ENCODE measurements at regions not wholly inside any gene's neighbourhood (a gene's known extent, or its start where the extent isn't known, plus 50 kb on each side); places are given as distances from the start of the nearest gene placed in this dataset.
A peak's percentile ranks its signal among the peaks of the same experiment; 100 is the strongest.
"Not testable (repeated sequence)": the region's sequence is repeated elsewhere in the genome, so short reads cannot be mapped to it uniquely, and the experiment has no call there.

GRCh38 chr5:32842813-32843530, 131.9 kb downstream of the NPR3 start:
- DNase-seq (ENCODE audit: low spot score), result no peak

DNA sequence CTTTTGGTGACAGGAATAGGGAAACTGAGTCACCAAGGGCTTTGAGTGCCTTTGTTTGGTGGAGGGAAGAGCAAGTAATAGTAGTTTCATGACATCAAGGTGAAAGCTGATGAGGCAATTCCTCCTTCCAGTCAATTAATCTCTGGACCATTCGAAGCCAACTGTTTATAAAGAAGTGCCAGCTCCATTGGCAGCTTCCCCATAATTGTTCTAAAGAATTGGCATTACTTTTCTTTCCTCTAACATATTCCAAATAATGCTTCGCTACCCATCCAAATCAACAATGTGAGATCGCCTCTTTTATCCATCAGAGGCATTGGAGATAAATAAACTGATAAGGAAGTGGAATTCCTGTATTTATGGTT, 132.4 kb downstream of the NPR3 start:
- DNase-seq (ENCODE audit: low spot score), result no peak

DNA sequence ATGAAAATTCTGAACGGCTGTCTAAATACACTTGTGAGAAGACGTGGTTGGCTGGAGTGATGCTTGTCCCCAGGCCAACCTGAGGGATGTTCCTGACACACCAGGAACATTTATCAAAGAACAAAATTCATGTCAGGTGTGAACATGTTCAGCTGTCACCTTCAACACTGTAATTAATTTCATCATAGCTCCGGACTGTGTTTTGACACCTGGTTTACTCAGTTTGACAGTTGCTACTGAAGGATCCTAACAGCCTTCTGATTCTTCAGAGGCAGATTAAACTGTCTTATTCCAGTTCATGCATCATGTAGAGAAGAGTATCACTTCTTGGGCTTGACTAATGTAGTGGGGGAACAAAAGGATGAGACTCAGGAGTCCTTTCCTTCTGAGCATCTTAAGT, 134.1 kb downstream of the NPR3 start:
- no peak for DNase-seq (ENCODE audit: low spot score)

DNA sequence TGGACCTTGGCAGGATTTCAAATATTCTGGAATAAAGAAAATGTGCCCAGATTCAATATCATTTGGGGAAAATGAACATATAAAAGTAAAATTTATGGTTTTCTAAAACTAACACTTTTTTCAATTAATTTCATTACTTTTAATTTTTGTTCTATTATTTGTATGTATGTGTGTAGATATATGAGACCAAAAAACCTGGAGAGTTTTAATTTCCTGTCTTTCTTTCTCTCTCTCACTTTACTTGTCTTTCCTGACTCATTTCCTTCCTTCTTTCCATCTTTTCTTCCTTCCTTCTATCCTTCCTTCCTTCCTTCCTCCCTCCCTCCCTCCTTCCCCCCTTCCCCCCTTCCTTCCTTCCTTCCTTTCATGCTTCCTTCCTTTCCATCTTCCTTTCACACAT, 137.0 kb downstream of the NPR3 start:
- no peak for DNase-seq (ENCODE audit: low spot score)

DNA sequence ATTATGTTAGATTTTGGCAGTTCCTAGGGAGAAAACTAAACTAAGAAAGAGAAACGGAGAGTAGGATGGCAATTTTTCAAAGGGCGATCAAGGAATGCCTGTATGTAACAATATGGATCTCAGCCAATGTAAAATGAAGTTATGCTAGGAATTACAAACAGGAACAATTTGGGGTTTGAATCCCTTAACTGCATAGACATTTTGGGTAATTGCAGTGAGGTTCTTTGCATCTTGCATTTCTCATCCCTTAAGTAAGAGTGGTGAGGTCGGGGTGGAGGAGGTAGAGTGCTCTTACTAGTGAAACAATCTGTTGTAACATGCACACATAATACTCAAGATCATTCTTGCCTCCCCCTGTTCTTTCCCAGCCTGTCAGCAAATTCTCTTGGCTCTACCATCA, 137.6 kb downstream of the NPR3 start:
- no peak for DNase-seq (ENCODE audit: low spot score)

DNA sequence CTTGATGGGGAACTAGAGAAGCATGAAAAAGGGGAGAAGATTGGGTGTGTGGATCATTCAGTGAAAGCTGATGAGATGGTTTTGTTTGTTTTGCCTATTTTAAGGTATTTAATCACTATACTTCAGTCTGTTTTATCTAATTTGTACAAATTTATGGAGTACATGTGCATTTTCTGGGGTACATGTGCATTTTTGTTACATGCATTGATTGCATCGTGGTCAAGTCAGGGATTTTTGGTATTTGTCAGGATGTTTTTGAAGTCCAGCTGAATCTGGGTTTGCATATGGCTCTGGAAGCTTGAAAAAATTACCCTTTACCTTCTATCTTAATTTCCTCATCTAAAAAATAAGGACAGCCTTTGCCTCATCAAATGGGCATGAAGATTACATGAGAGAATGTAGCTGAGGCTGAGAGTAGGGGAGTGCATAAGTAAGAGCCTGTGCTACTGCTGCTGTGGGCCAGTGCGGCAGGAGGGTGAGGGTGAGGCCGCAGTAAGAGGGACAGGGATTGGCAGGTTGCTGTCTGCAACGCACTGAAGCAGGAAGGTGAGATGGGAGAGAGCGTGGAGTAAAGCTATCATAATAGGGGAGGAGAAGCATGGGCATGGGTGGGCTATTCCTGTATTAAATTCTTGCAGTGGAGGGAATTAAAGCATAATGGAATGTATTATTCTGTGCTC, 139.8 kb downstream of the NPR3 start:
- DNase-seq (ENCODE audit: low spot score), result no peak

- DNase-seq (ENCODE audit: low spot score), result no peak
Measured at GRCh38 chr5:32851559-32852173, 140.5 kb downstream of the NPR3 start.

DNA sequence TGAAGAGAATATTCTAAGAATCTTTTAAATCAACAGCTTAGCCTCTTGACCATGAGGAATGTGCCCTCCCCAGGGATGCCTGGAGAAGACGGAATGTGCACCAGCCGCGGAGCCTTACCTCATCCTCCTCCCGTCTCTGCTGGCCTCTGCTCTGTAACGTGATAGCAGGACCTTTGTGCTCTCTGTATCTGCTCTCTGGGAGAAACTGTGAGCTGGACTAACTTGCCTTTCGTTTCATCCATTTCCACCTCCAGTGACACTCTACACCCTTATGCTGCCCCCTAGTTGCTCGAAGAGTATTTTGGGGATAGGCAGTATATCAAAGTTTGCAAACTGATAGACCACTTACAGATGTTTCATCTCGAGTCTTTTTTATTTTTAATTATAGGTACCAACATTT, 141.4 kb downstream of the NPR3 start:
- DNase-seq (ENCODE audit: low spot score), result peak; percentile 50

GRCh38 chr5:32852976-32853375, 141.9 kb downstream of the NPR3 start:
- no peak for DNase-seq (ENCODE audit: low spot score)

DNA sequence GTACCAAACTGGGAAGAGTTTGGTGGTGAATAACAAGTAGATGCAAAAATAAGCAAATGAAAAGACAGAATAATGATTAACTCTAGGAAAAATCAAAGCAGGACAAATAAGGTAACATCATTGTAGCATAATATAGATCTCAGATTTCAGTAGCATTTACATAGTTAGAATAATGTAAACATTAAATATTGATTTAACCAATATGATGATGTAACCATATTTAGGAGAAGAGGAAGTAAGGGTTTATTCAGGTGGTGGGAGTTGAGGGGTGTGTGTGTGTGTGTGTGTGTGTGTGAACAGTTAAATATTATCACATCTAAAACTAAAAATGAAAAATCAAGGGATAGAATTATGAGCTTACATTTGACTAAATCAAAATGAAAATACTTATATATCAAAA, 143.4 kb downstream of the NPR3 start:
- DNase-seq (ENCODE audit: low spot score), result no peak

DNA sequence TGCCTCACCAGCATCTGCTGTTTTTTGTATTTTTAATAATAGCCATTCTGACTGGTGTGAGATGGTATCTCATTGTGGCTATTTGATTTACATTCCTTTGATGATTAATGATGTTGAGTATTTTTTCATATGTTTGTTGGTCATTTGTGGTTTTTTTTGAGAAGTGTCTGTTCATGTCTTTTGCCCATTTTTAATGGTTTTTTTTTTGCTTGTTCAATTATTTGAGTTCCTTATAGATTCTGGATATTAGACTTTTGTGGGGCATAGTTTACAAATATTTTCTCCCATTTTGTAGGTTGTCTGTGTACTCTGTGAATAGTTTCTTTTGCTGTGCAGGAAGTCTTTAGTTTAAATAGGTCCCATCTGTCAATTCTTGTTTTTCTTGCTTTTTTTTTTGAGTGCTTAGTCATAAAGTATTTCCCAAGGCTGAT, 148.1 kb downstream of the NPR3 start:
- no peak for DNase-seq (ENCODE audit: low spot score)

- DNase-seq (ENCODE audit: low spot score), result peak; percentile 12
Measured at GRCh38 chr5:32865475-32865874, 154.4 kb downstream of the NPR3 start.

DNA sequence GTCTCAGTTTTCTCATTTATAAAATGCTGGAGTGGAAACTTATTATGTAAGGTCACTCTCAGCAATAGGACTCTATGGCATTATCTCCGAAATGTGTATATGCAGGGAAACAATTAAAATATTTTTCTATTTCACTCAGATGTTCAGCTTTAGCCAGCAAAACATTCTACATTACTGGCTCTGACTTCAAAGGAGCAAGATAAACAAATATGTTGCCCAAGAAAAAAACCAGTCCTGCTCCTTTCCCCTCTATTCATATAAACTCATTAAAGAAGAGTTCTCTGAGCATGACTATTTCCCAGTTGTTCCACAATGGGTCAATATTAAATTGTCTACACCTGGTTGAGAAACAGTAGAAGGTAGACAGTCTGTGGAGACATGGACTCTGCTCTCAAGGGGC, 155.0 kb downstream of the NPR3 start:
- DNase-seq (ENCODE audit: low spot score), result no peak

DNA sequence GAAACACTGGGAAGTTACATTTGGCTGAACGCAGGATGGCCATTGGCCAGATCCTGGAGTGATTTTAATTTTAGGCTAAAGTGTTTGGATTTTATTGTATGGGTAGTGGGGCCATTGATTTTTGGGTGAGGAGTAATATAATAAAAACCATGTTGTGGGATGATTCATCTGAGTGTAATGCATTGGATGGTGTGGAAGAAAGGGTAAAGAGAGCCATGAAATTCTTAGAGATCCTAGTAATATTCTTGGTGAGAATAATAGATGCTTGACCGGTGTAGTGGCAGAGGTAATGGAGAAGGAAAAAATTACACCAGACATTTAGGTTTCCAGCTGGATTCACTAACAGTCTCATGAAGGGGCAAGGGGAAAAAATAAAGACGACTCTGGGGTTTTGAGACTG, 158.1 kb downstream of the NPR3 start:
- no peak for DNase-seq (ENCODE audit: low spot score)

GRCh38 chr5:32876791-32877190, 165.7 kb downstream of the NPR3 start:
- DNase-seq (ENCODE audit: low spot score), result no peak

DNA sequence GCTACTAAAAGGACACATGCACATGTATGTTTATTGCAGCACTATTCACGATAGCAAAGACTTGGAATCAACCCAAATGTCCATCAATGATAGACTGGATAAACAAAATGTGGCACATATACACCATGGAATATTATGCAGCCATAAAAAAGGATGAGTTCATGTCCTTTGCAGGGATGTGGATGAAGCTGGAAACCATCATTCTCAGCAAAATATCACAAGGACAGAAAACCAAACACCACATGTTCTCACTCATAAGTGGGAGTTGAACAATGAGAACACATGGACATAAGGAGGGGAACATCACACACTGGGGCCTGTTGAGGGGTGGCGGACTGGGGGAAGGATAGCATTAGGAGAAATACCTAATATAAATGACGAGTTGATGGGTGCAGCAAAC, 168.2 kb downstream of the NPR3 start:
- DNase-seq (ENCODE audit: low spot score), result not testable (repeated sequence)

GRCh38 chr5:32880796-32881195, 169.7 kb downstream of the NPR3 start:
- no peak for DNase-seq (ENCODE audit: low spot score)

GRCh38 chr5:32887390-32887789, 176.3 kb downstream of the NPR3 start:
- no peak for DNase-seq (ENCODE audit: low spot score)

DNA sequence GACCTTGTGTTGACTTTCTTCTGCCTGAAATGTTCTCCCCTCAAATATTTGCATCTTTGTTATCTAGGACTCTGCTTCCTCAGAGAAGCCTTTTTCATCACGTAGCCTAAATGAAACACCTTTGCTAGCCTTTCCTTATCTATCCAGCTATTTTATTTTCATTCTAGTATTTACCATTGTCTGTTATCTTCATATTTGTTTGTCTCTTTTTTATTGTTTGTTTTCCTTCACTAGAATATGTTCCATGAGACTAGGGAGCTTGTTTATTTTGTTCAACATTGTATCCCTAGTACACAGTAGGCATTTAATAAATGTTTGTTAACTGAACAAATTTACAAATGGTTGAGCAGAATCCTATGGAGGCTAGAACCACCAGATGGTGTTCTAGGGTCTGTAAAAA, 178.0 kb downstream of the NPR3 start:
- DNase-seq (ENCODE audit: low spot score), result no peak

DNA sequence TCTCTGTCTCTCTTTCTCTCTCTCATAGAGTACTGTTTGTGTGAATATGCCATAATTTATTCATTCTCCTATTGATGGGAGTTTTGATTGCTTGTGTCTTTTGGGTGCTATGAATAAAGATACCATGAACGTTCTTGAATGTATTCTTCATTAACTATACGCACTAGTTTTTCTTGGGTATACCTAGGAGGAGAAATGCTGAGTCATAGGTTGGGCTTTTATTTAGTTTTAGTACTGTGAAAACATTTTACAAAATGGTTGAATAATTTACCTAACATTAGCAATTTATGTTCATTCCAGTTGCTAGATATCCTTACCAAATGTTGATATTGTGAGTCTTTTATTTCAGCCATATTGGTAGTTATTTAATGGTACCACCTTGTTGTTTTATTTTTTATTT, 192.5 kb downstream of the NPR3 start:
- DNase-seq (ENCODE audit: low spot score), result no peak

- no peak for DNase-seq (ENCODE audit: low spot score)
Measured at GRCh38 chr5:32908641-32909040, 197.5 kb downstream of the NPR3 start.

DNA sequence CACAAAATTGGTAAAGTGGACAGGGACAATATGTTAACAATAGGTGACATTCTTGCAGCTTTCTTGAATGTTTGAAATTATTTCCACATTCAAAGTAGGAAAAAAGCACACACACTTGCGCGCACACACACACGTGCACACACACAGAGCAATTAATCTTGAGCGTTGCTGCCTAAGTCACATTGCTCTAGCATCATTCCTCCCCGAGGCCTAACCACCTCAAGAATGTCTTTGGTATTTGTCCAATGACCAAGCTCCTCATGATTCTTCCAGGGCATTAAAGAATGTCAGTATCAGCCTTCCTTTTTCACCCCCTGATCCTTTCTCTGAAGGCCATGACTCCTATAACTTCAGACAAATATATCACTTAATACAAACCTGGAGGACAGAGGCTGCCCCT, 198.1 kb downstream of the NPR3 start:
- DNase-seq (ENCODE audit: low spot score), result peak; percentile 35

GRCh38 chr5:32916648-32917047, 205.5 kb downstream of the NPR3 start:
- peak; percentile 27 for DNase-seq (ENCODE audit: low spot score)
